GM19468 (cell line): ENCODE measurements at regions not wholly inside any gene's neighbourhood (a gene's known extent, or its start where the extent isn't known, plus 50 kb on each side); places are given as distances from the start of the nearest gene placed in this dataset.
"Not testable (repeated sequence)": the region's sequence is repeated elsewhere in the genome, so short reads cannot be mapped to it uniquely, and the experiment has no call there.

ENCODE experiments used
- ATAC-seq: cut with Tn5 transposase; IDR thresholded peaks from one replicate; pipeline ENCODE4 v1.9.1; 2021; ENCODE audit warnings: mild to moderate bottlenecking, moderate library complexity, moderate number of reproducible peaks; ENCODE audit not compliant: unreplicated experiment; ENCODE audit errors: extremely low read depth

DNA sequence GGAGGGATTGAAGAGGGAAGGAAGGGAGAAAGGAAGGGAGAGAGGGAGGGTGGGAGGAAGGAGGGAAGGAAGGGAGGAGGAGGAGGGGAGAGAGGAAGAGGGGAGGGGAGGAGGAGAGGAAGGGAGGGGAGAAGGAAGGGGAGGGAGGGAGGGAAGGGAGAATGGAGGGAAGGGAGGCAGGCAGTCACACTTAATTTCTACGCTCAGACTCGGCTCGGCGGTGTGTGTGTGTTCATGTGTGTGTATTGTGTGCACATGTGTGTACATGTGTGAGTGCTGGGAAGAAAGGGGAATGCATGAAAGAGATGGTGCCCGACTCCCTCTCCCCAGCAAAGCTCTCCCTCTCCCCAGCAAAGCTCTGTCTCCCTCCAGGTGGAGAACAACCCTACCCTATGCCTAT is 79.1 kb upstream of the AFDN start:
- no peak for ATAC-seq

GRCh38 chr6:167748046-167748445 is 78.7 kb upstream of the AFDN start:
- no peak for ATAC-seq

DNA sequence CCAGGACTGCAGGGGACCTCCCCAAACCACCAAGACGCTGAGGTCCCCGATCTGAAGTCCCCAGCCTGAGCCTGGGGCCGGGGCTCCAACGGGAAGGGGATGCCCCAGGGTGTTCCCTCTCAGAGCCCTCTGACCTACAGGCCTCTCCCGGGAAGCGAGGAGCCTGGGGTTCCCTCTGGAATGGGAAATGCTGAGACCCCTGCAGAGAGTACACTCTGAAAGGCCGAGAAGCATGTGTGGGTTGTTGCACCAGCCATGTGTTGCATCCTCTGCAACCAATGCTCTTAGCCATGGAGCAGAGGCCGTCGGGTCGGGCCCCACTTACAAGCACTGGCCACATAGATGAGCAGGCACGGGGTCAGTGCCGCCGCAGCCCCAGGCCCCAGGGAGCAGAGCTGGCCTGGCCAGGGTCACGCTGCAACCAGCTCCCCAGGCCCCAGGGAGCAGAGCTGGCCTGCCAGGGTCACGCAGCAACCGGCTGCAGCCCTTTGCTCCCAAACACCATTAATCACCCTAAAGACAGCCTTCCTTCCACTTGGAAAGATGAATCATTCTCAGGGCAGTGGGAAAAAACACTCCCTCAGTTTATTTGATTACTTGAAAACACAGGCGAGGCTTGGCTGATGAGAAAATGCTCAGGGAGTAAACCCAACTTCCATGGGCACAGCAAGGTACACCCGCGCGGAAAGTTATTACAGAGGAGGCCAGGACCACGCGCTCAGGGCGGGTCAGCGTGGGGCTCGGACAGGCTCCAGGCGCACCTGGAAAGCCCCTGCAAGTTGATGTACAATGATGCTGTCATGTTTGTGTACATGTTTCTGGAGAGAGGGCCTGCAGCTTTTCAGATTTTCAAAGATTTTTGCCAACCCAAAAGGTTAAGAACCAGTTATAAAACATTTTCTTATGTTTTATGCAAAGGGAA is 78.0 kb upstream of the AFDN start:
- ATAC-seq, result no peak

DNA sequence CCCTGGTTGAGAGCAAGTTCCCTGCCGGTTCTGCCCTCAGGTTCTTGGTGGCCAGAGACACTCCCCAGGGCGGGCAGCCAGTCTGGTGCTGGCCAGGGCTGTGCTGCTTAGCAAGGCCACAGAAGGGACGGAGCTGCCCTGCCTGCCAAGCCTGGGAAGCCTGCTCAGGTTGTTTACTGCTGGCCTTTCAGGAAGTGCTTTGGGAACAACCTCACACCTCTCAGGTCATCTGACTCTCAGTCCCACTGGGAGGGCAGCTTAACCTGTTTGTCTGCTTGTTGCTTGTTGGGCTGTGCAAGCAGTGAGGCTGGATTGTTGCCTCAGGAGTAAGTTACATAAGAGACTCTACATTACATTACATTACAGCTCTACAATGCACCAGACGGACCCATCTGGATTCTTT is 75.8 kb upstream of the AFDN start:
- ATAC-seq, result no peak

DNA sequence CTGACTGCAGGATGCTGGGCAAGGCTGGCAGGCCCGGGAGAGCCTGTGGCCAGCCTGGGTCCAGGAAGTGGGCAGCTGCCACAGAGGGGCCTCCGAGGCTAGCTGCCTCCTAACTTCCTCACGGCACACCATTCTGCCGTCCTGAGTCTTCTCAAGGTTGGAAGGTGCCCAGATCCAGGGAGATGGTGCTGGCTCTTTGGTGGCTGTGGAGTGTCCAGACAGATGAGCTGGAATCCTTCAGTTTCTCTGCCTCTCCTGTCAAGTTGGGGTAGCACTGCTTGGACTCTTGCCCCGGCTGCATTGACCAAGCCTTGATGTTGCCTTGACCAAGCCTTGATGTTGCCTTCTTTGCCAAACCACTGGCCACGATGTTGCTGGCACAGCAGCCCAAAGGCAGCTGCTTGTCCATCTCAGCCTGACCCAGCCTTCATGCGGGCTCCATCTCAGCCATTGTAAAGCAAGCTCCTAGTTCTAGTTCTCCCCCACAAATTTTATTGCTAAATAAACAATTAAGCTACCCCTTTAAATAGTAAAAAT is 75.1 kb upstream of the AFDN start:
- no peak for ATAC-seq

DNA sequence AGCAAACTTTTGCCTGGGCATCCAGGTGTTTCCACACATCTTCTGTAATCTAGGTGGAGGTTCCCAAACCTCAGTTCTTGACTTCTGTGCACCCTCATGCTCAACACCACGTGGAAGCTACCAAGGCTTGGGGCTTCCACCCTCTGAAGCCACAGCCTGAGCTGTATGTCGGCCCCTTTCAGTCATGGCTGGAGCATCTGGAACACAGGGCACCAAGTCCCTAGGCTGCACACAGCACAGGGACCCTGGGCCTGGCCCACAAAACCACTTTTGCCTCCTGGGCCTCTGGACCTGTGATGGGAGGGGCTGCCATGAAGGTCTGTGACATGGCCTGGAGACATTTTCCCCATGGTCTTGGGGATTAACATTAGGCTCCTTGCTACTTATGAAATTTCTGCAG is 73.4 kb upstream of the AFDN start:
- not testable (repeated sequence) for ATAC-seq

DNA sequence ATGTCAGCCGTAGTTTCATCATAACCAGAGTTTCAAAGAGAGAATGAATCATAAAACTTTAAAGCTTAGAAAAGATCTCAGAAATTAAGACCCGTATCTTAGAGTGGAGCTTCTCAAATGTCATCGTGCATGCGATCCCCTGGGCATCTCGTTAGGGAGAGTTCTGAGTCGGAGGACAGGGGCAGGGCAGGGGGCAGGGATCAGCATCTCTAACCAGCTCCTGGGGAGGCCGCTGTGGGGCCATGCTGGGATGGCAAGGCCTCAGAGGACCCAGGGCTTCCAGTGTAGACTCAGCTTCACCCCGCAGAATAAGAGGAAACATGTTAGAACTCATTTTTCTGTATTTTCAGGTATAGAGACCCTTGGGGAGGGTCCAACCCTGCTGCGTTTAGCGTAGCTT is 72.0 kb upstream of the AFDN start:
- no peak for ATAC-seq

DNA sequence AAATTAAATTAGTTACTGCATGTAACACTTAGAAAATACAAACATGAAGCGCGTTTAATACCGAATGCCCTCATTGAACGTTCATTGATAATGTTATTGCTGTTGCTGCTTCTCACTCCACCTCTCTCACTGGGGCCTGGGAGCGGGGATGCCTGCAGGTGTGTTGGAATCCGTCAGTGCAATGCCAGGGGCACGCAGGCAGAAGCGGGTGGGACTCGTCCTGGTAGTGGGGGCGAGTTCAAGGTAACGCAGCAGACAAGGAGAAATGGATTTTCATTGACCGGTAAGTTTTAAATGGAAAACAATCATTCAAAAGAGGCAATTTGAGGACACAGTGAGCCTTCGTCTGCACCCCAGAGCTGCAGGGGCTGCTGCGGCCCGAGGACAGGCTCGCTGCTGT is 71.2 kb upstream of the AFDN start:
- ATAC-seq, result no peak

- no peak for ATAC-seq
Observed at GRCh38 chr6:167756597-167756996, 70.1 kb upstream of the AFDN start.

- no peak for ATAC-seq
Observed at GRCh38 chr6:167757249-167757648, 69.5 kb upstream of the AFDN start.

GRCh38 chr6:167757821-167758220 is 68.9 kb upstream of the AFDN start:
- ATAC-seq, result no peak

- ATAC-seq, result no peak
Observed at GRCh38 chr6:167758309-167759023, 68.2 kb upstream of the AFDN start.

- no peak for ATAC-seq
Observed at GRCh38 chr6:167759206-167759605, 67.5 kb upstream of the AFDN start.

DNA sequence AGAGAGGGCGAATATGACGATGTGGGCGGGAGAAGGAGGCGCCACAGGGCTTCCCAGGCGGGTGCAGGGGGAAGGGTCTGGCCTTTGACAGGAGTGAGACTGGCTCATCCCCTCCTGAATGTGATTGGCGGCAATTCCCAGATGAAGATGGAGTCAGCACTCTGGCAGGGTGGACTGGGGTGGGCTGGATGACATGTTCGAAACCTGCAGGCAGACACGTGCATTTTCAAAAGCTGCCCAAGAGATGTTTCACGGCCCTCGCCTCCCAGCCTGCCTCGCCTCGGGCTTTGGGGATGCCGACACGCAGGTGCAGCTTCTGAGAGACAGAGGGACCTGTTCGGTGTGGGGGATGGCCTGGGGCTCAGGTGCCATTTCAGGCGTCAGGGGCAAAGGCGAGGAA is 66.8 kb upstream of the AFDN start:
- ATAC-seq, result no peak

DNA sequence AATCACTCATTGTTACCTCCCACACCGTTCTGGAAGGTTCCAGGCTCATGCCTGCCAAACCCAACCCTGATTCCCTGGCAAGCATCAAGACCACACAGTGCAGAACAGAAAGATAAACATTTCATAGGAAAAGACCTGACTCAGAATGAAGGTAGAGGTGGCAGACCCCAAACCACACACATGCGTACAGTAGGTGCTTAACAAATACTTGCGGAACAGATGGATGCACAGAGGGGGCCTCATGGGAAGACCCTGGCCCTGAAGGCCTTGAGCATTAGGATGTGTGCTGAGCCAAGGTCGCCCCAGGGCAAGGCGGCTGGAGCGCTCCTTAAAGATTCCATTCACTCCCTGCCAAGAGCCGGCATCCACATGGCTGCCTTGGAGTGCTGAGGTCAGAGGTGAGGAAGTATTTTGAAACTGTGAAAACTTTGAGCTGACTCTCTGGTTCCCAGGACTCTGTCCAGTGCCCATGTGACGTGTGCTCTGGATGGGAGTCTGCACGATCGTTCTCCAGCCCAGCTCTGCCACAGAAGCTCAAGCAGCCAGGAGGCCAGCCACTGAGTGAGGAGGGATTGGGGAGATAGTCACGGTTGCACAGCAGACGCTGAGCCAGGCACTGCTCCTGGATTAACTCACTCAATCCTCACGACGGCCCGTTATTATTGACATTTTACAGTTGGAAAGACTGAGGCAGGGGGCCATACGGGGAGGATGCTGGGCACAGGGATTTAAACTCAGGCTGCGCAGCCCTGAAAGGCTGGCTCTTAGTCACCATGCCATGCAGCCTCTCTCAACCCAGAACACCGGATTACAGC is 65.5 kb upstream of the AFDN start:
- ATAC-seq, result no peak

DNA sequence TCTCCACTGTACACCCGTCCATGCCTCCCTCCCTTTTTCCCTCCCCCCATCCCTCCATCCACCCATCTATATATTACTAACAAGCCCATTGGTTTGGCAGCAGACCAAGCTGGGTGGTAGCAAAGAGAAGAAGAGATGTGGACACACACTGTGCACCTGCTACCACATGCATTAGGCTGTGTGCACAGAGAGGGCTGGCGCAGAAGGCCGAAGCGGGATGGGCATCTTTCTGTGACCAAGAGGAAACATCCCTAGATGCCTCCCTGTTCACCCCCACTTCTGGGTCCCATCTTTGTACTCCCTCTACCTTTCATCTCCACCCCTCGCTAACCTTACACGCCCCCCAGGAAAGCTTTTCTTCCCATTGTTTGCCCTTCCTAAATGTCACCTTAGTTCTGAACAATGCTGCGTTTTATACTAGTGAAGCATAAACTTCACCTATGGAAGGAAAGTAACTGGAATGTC is 64.9 kb upstream of the AFDN start:
- no peak for ATAC-seq

GRCh38 chr6:167762259-167762962 is 64.3 kb upstream of the AFDN start:
- ATAC-seq, result no peak

DNA sequence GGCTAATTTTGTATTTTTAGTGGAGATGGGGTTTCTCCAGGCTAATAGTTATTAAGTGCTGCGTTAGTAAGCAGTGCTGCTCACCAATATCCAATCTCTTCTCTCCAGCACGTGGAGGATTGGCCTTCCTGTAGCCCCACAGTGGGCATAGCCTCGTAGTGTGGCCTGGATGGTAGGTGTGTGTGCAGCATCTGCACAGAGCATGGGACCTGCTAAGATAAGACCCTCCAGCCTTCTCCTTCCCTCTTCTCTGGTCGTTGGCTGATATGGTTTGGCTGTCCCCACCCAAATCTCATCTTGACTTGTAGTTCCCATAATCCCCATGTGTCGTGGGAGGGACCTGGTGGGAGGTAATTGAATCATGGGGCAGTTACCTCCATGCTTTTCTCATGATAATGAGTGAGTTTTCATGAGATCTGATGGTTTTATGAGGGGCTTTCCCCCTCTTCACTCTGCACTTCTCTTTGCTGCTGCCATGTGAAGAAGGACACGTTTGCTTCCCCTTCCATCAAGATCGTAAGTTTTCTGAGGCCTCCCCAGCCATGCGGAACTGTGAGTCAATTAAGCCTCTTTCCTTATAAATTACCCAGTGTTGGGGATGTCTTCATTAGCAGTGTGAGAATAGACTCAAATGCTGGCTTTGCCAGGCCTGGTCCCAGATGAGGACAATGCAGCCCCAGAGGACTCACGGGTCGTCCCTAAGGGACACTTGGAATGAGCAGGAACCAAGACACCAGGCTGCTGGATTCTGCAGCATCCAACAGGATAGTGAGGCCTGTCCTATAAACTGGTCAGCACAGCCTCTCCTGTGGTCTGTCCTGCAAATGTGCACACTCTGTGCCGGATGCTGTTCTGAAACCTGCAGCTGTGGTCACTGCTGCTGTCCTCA is 63.4 kb upstream of the AFDN start:
- ATAC-seq, result no peak

GRCh38 chr6:167764215-167764614 is 62.5 kb upstream of the AFDN start:
- no peak for ATAC-seq
